Spinal cord (tissue), 9 donors: ENCODE measurements at regions not wholly inside any gene's neighbourhood (a gene's known extent, or its start where the extent isn't known, plus 50 kb on each side); places are given as distances from the start of the nearest gene placed in this dataset.
"Not testable (repeated sequence)": the region's sequence is repeated elsewhere in the genome, so short reads cannot be mapped to it uniquely, and the experiment has no call there.

Source experiments
- DNase-seq, 6 donors: peaks; one replicate each; pipeline versions ENCODE4 v3.0.0 to v3.0.0-alpha.2; 2013 to 2015; ENCODE audit warnings: low spot score in 6 of 6, low read depth in 4 of 6
- H3K27ac ChIP-seq: one replicate; pipeline ENCODE4 v1.5.1; 2013; ENCODE audit warnings: low read depth, low read length, control low read depth
- H3K27me3 ChIP-seq: one replicate; pipeline ENCODE4 v1.6.1; 2013; ENCODE audit warnings: low read length; ENCODE audit not compliant: control insufficient read depth, insufficient read depth
- H3K36me3 ChIP-seq: one replicate; pipeline ENCODE4 v1.6.1; 2013; ENCODE audit warnings: low read length; ENCODE audit not compliant: control insufficient read depth, insufficient read depth
- H3K4me1 ChIP-seq: one replicate; pipeline ENCODE4 v1.6.1; 2013; ENCODE audit warnings: low read length; ENCODE audit not compliant: control insufficient read depth, insufficient read depth
- H3K4me3 ChIP-seq: one replicate; pipeline ENCODE4 v1.5.1; 2013; ENCODE audit warnings: low read depth, low read length, control low read depth
- H3K9me3 ChIP-seq: one replicate; pipeline ENCODE4 v1.6.1; 2013; ENCODE audit warnings: low read length; ENCODE audit not compliant: control insufficient read depth, insufficient read depth
- WGBS: methylation state at CpG from one replicate; pipeline ENCODE4 v1.1.5; 2013; ENCODE audit warnings: missing lambda C conversion rate; ENCODE audit not compliant: insufficient coverage; 5-methylcytosine and 5-hydroxymethylcytosine counted together
- donor health status: healthy.

DNA sequence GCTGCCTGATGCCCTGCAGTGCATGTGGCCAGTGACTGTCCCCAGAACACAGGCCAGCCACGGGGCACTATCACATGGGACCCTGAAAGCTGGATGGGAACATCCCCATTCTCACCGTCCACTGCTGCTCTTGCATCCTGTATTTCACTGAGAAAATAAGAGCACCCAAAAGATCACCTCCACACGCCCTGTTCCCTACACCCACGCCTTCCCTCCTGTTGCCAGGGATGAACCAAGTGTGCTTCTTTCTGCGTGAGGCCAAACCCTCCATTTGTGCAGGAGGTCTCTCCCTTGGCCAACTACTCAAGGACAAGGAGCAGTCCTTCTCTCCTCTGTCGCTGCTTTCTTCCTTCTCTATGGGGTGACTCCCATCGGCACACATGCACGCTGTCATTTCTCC, 118.3 kb downstream of the LRRC37A3 start:
- not testable (repeated sequence) for DNase-seq, H3K9me3 ChIP-seq, H3K4me3 ChIP-seq, H3K27me3 ChIP-seq, H3K27ac ChIP-seq, H3K4me1 ChIP-seq
- 95% methylated on average over 6 of the region's 8 CpGs for WGBS
- H3K36me3 ChIP-seq: peaks cover 29% of the 10 kb centered on the region

DNA sequence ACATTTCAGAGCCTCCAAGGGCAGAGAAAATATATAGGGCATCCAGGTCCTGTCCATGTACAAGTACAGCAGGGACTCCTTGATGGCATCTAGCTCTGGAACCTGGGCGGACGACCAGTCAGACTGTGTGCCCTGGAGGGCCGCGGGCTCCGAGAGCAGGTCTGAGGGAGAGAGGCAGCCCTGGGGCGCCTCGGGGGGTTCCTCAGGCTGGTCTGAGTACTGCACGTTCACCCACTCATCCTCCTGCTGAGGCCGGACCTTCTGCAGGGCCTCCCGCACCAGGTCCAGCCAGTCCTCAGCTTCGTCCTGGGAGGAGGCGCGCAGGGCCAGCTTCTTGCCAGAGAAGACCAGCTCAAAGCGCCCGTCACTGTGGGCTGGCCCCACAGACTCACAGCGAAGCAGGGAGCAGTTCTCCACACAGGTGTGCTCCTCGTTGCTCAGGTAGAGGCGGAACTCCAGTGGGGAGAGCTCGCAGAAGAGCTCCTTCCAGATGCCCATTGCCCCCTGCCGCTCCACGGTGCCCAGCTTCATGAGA, 118.8 kb downstream of the LRRC37A3 start:
- peaks cover 29% of the 10 kb centered on the region for H3K36me3 ChIP-seq
- not testable (repeated sequence) for DNase-seq, H3K4me3 ChIP-seq, H3K27me3 ChIP-seq, H3K9me3 ChIP-seq, H3K4me1 ChIP-seq, H3K27ac ChIP-seq
- WGBS: 96% methylated on average over 17 of the region's 21 CpGs

DNA sequence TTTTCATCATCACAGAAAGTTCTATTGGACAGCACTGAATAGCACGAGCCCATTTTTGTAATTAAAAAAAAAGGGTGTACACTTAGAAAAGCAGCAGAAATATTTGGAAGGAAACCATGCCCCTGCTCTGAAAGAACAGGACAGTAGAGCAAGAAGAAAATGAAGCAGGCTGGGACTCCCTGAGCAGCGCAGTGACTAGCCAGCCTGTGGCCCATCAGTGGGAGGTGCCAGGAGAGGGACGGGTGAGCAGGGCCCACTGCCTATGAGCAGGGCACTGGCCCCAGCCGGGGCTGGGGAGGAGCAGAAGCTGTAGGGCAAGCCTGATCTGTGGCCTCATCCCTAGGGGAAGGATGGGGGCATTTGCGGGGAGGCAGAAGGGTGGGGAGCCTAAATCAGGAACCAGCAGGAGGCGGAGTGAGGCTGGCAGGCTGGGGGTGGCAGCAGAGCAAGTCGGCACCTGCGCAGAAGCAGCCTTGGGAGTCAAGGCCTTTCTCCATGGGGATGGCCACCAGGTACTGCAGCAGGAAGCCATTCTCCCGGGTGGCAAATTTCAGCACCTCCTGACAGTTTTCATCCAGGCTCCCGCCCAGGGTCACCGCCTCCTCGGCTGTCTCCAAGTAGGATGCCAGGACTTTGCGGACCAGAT, 119.6 kb downstream of the LRRC37A3 start:
- not testable (repeated sequence) for H3K9me3 ChIP-seq, DNase-seq, H3K27ac ChIP-seq, H3K4me3 ChIP-seq, H3K4me1 ChIP-seq, H3K27me3 ChIP-seq
- peaks cover 29% of the 10 kb centered on the region for H3K36me3 ChIP-seq
- WGBS: 93% methylated on average over 2 of the region's 13 CpGs

DNA sequence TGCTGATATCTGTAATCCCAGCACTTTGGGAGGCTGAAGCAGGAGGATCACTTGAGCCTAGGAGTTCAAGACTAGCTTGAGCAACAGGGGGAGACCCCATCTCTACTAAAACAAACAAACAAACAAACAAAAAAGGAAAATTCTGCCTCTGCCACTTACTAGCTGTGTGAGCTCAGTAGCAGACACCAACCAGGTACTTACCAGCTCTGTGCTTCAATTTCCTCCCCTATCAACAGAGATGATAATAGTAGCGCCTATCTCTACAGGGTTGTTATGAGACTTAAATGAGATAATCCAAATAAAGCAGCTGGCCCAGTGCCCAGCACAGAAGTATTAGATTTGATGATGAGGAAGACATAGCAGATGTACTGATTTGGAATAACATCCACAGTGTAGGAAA, 120.3 kb downstream of the LRRC37A3 start:
- not testable (repeated sequence) for H3K27ac ChIP-seq, H3K9me3 ChIP-seq, H3K27me3 ChIP-seq, H3K4me3 ChIP-seq, H3K4me1 ChIP-seq, DNase-seq
- H3K36me3 ChIP-seq: peaks cover 29% of the 10 kb centered on the region
- no CpG with 5 or more reads among the region's 1 CpG for WGBS

GRCh38 chr17:64798489-64798790, 120.8 kb downstream of the LRRC37A3 start:
- 97% methylated on average over 5 of the region's 5 CpGs for WGBS
- peaks cover 29% of the 10 kb centered on the region for H3K36me3 ChIP-seq
- H3K4me3 ChIP-seq, H3K9me3 ChIP-seq, H3K27ac ChIP-seq, DNase-seq, H3K4me1 ChIP-seq, H3K27me3 ChIP-seq: not testable (repeated sequence)

GRCh38 chr17:64797746-64798488, 121.4 kb downstream of the LRRC37A3 start:
- not testable (repeated sequence) for H3K27ac ChIP-seq, H3K4me3 ChIP-seq, H3K4me1 ChIP-seq, DNase-seq, H3K27me3 ChIP-seq, H3K9me3 ChIP-seq
- peaks cover 27% of the 10 kb centered on the region for H3K36me3 ChIP-seq
- 75% methylated on average over 9 of the region's 15 CpGs for WGBS

DNA sequence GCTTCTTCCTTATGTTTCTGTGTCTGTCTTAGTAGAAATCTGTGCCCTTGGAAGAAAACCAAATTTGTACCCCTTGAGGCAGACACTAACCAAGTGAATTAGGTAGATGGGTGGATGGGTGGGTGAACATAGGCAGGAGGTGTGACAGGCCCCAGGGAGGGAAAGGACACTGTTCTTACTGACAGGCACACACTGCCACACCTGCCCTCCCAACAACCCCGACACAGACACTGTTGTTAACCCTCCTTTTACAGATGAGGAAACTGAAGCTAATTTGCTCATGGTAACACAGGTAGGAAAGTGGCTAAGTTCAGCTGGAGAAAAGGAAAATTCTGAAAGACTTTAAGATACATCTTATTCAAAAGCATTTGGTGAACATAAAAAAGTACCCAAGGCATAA, 123.9 kb downstream of the LRRC37A3 start:
- no CpG with 5 or more reads among the region's 1 CpG for WGBS
- H3K27me3 ChIP-seq, H3K4me3 ChIP-seq, H3K27ac ChIP-seq, H3K9me3 ChIP-seq, H3K4me1 ChIP-seq, DNase-seq: not testable (repeated sequence)
- peaks cover 24% of the 10 kb centered on the region for H3K36me3 ChIP-seq

- not testable (repeated sequence) for H3K27ac ChIP-seq, H3K4me1 ChIP-seq, H3K9me3 ChIP-seq, H3K27me3 ChIP-seq, H3K4me3 ChIP-seq, DNase-seq
- WGBS: no CpG with 5 or more reads among the region's 16 CpGs
- peaks cover 19% of the 10 kb centered on the region for H3K36me3 ChIP-seq
These were observed 124.6 kb downstream of the LRRC37A3 start for GRCh38 chr17:64794548-64795274.

DNA sequence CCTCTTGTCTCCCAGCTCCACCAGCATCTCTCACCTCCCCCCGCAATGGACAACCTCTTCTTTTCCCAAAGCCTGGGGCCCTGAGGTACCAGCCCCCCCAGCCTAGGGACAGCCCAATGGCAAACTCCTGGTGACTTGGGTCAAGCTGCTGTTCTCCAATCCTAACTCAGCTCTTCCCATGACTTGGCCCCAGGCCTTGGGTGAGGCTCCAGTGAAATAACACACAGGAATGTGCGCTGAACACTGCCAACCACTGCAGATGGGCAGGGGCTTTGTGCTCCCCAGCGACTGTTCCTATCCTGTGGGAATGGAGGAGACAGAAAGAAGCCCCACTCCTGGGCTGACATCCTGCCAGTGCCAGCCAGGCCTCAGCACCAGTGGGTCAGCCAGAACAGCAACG, 125.2 kb downstream of the LRRC37A3 start:
- not testable (repeated sequence) for H3K27ac ChIP-seq
- WGBS: 54% methylated on average over 3 of the region's 4 CpGs
- H3K36me3 ChIP-seq: peaks cover 16% of the 10 kb centered on the region

More for the DNA sequence above, 125.2 kb downstream of the LRRC37A3 start:
- not testable (repeated sequence) for H3K27me3 ChIP-seq, DNase-seq, H3K4me1 ChIP-seq, H3K4me3 ChIP-seq, H3K9me3 ChIP-seq
